HEK293T (cell line): ENCODE measurements at regions not wholly inside any gene's neighbourhood (a gene's known extent, or its start where the extent isn't known, plus 50 kb on each side); places are given as distances from the start of the nearest gene placed in this dataset.

ENCODE experiments used
- FOXA1 ChIP-seq: fragments of 450-650 bp; IDR thresholded peaks from 2 replicates; pipeline ENCODE4 v1.6.1; 2016; ENCODE audit warnings: mild to moderate bottlenecking
- SP1 ChIP-seq: fragments of 450-650 bp; IDR thresholded peaks from 2 replicates; pipeline ENCODE4 v1.6.1; 2017
- ZNF384 ChIP-seq: fragments of 450-650 bp; IDR thresholded peaks from 2 replicates; pipeline ENCODE4 v1.6.1; 2016

GRCh38 chr6:37082390-37083130 is 77.1 kb downstream of the FGD2 start:
- TF ChIP-seq ZNF384 (no peak), SP1 (no peak), FOXA1 (no peak)
